CMK (cell line): ENCODE measurements at regions not wholly inside any gene's neighbourhood (a gene's known extent, or its start where the extent isn't known, plus 50 kb on each side); places are given as distances from the start of the nearest gene placed in this dataset.

Experiments
- DNase-seq: peaks from one replicate; pipeline ENCODE4 v3.0.0-alpha.2; 2010; ENCODE audit warnings: low read depth

GRCh38 chr21:15526798-15527197, 203.0 kb upstream of the USP25 start:
- no peak for DNase-seq

DNA sequence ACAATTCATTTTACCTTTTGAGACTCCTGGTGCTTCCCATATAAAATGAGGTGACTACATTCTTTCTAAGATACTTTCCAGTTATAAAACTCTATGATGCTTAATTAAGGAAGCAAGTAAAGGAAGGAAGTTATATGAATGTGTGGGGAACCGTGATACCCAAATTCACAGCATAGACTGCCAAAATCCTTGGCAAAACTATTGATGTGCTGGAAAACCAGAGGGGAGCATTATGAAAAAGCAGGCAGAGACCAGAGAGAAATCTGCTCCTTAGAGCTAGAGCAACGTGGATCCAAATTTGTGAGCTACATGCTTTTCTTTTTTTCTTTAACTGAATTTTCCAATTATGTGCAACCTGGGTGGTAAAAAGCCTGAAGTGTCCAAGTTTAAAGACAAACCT, 201.4 kb upstream of the USP25 start:
- DNase-seq, result no peak

DNA sequence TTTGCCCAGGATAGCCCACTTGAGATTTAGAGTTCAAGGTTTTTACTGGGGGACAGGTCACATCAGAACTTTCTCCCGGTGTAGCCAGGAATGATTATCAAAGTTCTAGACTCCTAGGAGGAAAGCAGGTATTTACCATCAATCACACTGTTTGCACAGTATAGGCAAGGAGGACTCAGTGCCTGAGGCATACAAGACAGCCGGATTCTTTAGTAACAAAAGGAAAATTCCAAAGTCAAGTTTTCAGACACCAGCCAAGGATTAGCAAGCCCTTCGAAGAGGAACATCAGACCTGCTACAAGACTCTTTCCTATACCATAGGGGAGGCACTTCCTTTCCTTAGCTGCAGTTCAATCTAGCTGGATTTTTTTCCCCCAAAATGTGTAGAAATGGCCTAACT, 197.8 kb upstream of the USP25 start:
- DNase-seq, result no peak

GRCh38 chr21:15533618-15534017, 196.2 kb upstream of the USP25 start:
- DNase-seq, result no peak

DNA sequence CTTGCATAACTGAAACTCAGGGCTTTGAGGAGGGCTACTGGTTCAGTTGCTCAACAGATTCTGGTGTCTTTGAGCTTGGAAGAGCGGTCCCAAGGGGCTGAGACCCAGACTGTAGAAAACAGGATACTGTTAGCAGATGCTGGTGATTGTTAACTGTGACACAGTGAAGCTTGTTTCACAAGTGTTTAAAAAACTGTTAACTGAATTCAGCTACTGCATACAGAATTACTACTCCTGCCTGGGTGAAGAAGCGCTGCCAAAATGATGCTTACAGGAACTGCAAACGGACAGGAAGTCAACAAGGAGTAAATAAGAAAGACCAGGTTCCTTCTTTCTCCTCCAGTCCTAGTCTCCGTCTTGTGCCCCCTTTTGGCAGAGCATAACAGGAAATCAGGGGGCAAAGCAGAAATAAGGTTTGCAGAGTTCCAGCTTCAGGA, 195.3 kb upstream of the USP25 start:
- no peak for DNase-seq

- no peak for DNase-seq
Measured at GRCh38 chr21:15539376-15539775, 190.4 kb upstream of the USP25 start.

GRCh38 chr21:15543473-15543872, 186.3 kb upstream of the USP25 start:
- no peak for DNase-seq

DNA sequence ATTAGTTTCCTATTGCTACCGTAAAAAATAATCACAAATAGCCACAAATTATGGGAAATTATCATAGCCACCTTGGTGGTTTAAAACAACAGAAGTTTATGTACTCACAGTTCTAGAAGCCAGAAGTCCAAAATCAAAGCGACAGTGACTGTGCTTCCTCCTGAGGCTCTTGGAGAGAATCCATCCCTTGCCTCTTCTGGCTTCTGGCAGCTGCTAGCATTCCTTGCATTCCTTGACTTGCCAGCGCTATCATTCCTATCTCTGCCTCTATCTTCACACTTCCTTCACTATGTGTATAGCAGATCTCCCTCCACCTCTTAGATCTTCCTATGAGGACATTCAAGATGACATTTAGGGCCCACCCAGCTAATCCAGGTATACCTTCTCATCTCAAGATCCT, 180.1 kb upstream of the USP25 start:
- DNase-seq, result no peak

GRCh38 chr21:15552914-15553494, 176.8 kb upstream of the USP25 start:
- no peak for DNase-seq

DNA sequence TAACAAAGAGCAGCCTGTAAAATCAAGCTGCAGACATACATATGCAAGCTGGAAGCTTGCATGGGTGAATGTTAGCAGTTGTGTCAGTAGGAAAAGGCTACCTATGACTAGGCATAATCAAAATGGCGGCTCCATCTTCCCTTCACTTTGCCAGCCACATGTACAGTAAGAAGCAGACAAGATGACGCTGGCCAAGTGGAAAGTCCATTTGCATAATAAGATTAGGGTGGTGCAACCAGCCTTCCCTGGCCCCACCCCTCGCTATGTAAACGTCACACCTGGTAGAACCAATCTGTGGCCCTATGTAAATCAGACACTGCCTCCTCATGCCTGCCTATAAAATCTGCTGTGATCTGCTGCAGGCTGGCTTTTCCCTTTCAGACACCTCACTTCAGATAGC, 171.9 kb upstream of the USP25 start:
- DNase-seq, result no peak

DNA sequence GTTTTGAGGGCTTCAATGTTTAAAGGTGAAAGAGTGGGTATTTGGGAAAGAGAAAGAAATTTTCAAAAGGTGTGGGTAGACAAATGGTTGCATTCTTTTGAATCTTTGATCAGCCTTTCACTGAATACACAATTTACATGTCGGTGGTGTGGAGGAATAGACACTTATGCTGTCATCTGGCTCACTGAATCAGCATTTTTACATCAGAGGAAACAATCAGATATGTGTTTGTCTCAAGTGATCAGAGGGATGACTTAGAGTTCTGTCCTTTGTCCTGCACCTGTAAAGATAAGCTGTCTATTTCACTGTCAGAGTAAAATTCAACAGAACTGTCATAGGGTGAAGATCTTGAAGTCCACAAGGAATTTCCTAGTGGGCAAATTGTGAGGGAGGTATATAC, 170.9 kb upstream of the USP25 start:
- DNase-seq, result no peak

DNA sequence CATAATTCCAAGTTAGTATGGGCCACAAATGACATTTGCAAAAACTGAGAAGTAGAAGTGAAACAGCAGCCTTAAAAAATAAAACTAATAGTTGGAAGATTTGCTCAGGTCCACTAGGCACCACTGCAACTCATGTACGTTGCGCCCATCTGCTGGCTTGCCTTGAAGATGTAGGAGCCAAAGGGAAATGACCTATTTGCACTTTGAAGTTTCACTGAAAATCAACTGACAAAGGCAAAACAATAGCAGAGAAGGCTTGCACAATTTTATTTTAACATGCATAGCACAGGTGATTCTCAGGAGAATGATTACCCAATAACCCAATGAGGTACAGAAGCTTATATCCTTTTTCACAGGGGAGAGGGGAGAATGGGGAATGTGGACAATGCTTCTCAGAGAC, 170.1 kb upstream of the USP25 start:
- DNase-seq, result no peak

- DNase-seq, result no peak
Measured at GRCh38 chr21:15560383-15561056, 169.3 kb upstream of the USP25 start.

- DNase-seq, result no peak
Measured at GRCh38 chr21:15562748-15563147, 167.0 kb upstream of the USP25 start.

DNA sequence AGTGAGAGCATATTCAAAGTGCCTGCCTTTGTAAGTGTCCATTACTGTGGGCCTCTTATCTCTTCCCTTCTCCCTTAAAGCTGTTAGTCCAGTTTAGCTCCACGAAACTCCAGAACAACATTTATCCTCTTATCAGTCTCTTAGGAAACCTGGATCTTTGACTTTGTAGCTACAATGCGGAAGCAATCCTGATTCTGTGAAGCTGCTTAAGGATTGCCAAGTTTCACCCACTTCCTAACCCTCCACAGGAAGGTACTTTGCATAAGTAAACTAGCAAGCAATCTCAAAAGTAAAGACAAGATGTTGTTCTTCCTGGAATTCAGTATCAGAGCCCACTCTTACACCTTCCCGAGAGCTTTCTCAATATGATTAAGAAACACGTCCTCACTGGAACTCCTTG, 164.9 kb upstream of the USP25 start:
- no peak for DNase-seq

DNA sequence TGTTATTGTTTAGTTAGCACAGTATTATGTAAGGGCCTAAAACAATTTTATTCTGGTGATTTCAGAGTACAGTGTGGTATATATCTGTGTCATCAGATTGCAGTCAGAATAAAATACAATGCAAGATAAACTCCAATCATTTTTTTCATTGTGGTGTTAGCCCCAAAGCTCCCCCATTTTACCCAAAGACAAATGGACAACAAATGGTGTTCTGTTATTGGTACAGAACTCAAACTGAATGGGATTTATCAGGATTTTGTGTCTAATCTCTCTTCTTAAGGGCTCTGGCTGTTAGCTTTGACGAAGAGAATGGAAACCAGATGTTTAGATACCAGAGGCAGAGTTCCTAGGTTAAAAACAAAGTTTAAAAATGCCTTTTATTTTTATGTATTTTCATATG, 163.1 kb upstream of the USP25 start:
- DNase-seq, result no peak

GRCh38 chr21:15567191-15567590, 162.6 kb upstream of the USP25 start:
- DNase-seq, result no peak

- no peak for DNase-seq
Measured at GRCh38 chr21:15568516-15568915, 161.3 kb upstream of the USP25 start.

DNA sequence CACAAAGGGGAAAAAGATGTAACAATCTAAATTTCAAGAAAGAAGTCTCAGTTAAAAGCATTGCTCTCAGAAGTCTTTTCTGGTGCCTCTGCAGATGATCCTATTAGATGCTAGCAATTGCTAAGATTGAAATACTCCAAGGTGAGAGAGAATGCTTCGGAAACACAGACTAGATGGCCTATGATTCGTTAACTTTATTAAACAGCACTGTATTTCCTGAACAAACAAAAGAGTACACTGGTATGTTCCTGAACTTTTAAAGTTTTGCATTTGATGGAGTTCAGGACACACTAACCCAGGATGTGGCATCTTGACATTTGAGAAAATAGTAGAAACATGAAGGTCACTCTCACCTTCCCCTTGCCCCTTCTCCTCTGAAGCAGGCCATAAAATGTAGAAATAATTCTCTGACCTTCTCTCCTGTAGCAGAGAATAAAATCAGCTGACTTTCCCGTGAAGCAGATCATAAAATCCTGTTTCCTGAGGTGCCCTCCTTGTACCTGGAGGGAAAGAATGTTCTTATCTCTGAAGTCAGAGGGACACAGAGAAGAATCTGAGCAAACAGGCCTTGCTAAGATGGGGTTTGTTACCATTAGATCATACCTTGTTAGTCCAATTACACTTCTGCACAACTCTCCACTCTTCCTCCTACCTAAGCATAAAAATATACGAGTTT, 142.9 kb upstream of the USP25 start:
- DNase-seq, result no peak

- no peak for DNase-seq
Measured at GRCh38 chr21:15592271-15592860, 137.4 kb upstream of the USP25 start.

GRCh38 chr21:15592957-15593356, 136.8 kb upstream of the USP25 start:
- no peak for DNase-seq

DNA sequence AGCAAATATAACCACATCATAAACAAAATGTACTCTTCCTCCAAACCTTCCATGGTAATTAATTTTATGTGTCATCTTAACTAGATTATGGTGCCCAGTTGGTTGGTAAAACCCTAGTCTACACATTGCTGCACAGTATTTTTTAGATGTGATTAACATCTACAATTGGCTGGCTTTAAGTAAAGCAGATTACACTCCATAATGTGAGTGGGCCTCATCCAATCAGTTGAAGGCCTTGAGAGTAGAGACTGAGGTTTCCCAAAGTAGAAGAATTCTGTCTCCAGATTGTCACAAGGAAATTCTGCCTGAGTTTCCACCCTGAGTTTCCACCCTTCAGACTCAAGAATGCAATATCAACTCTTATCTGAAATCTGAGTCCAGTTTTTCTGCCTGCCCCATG, 128.4 kb upstream of the USP25 start:
- DNase-seq, result no peak

- no peak for DNase-seq
Measured at GRCh38 chr21:15604413-15604812, 125.4 kb upstream of the USP25 start.
